Type B pancreatic cell (in vitro differentiated cells): ENCODE measurements at regions not wholly inside any gene's neighbourhood (a gene's known extent, or its start where the extent isn't known, plus 50 kb on each side); places are given as distances from the start of the nearest gene placed in this dataset.

Experiments used
- DNase-seq: peaks from one replicate; pipeline ENCODE4 v3.0.0; 2021; ENCODE audit warnings: mixed read lengths; ENCODE audit not compliant: unreplicated experiment; ENCODE audit errors: extremely low spot score
- H3K27ac Mint-ChIP-seq: 2 replicates; pipeline ENCODE4 v1.8.0; 2021; ENCODE audit warnings: mild to moderate bottlenecking, mixed read lengths
- H3K27me3 Mint-ChIP-seq: 2 replicates; pipeline ENCODE4 v1.8.0; 2021; ENCODE audit warnings: mixed read lengths
- H3K36me3 Mint-ChIP-seq: 2 replicates; pipeline ENCODE4 v1.8.0; 2021; ENCODE audit warnings: mixed read lengths
- H3K4me1 Mint-ChIP-seq: one replicate; pipeline ENCODE4 v1.8.0; 2021; ENCODE audit warnings: mixed read lengths; ENCODE audit not compliant: unreplicated experiment
- H3K4me3 Mint-ChIP-seq: 2 replicates; pipeline ENCODE4 v1.8.0; 2021; ENCODE audit warnings: mild to moderate bottlenecking, mixed read lengths
- H3K9me3 Mint-ChIP-seq: 2 replicates; pipeline ENCODE4 v1.8.0; 2021; ENCODE audit warnings: mixed read lengths
- TF ChIP-seq, protein P1 (sequence below): fragments of 200-600 bp; sonication (generic); conservative IDR thresholded peaks from 2 replicates; pipeline ENCODE4 v1.5.0; 2021; ENCODE audit warnings: antibody characterized with exemption, mild to moderate bottlenecking

DNA sequence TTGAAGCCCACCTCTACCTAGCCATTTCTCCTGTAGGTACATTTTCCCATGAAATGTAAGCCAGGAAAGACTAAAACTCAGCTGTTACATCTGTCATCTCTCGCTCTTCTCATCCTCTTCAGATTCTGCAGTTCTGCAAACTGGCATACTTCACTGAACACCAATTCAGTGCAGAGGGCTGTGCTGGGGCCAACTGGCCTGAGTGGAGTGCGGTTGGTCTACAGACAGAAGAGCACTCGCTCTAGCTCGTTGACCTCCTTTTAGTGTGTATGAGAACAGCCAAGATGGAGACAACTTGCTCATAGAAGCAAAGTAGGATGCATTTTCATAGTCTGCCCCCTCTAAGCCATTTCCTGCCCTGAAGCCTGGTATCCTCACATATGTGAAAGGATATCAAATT lies 862.6 kb downstream of the BCL11A start:
- no peaks in the 10 kb centered on the region for H3K36me3 Mint-ChIP-seq
- H3K4me3 Mint-ChIP-seq, result no peak overlapping the region
- no peaks in the 10 kb centered on the region for H3K27me3 Mint-ChIP-seq
- H3K9me3 Mint-ChIP-seq, result no peaks in the 10 kb centered on the region
- no peak for DNase-seq
- TF ChIP-seq, protein P1, sequence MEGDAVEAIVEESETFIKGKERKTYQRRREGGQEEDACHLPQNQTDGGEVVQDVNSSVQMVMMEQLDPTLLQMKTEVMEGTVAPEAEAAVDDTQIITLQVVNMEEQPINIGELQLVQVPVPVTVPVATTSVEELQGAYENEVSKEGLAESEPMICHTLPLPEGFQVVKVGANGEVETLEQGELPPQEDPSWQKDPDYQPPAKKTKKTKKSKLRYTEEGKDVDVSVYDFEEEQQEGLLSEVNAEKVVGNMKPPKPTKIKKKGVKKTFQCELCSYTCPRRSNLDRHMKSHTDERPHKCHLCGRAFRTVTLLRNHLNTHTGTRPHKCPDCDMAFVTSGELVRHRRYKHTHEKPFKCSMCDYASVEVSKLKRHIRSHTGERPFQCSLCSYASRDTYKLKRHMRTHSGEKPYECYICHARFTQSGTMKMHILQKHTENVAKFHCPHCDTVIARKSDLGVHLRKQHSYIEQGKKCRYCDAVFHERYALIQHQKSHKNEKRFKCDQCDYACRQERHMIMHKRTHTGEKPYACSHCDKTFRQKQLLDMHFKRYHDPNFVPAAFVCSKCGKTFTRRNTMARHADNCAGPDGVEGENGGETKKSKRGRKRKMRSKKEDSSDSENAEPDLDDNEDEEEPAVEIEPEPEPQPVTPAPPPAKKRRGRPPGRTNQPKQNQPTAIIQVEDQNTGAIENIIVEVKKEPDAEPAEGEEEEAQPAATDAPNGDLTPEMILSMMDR, result no peak
- H3K27ac Mint-ChIP-seq, result no peak overlapping the region
- no peaks in the 10 kb centered on the region for H3K4me1 Mint-ChIP-seq

GRCh38 chr2:59684771-59685166 lies 868.7 kb downstream of the BCL11A start:
- TF ChIP-seq, protein P1, result no peak
- no peaks in the 10 kb centered on the region for H3K36me3 Mint-ChIP-seq
- DNase-seq, result no peak
- H3K4me3 Mint-ChIP-seq, result no peak overlapping the region
- H3K4me1 Mint-ChIP-seq, result peaks cover 5% of the 10 kb centered on the region
- H3K27me3 Mint-ChIP-seq, result no peaks in the 10 kb centered on the region
- H3K27ac Mint-ChIP-seq, result no peak overlapping the region
- H3K9me3 Mint-ChIP-seq, result peaks cover 7% of the 10 kb centered on the region

DNA sequence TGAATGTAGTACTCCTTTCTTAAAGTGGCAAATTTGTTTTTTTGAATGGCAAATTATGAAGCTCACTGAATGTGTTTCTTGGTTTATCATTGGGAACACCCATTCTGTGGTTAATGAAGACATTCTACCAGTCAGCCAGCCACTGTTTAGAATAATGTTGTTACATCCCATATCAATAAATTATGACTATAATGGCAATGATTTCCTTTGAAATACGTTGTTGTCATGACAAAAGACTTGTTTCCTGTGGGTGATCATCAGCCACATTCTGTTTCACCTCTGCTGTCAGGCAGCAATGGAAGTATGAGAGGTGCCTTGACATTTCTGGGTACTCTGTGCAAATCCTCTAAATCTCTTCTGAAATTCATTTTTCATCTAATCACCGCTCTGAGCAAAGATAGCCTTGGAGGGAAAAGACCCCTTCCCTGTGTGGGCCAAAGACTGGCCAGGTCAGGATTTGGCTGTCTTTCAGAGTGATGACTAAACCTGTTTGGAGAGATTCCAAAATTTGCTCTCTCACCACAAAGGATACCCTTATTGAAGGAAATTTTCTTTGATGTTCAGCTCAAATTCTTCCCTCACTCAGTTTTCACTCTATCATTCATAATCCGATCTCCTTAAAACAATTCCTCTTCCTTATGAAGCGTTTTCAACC lies 869.2 kb downstream of the BCL11A start:
- Mint-ChIP-seq H3K27me3 (no peaks in the 10 kb centered on the region), H3K36me3 (no peaks in the 10 kb centered on the region), H3K4me3 (no peak overlapping the region), H3K27ac (no peak overlapping the region), H3K9me3 (peaks cover 7% of the 10 kb centered on the region), H3K4me1 (peaks cover 5% of the 10 kb centered on the region)
- TF ChIP-seq, protein P1, result no peak
- DNase-seq, result no peak

DNA sequence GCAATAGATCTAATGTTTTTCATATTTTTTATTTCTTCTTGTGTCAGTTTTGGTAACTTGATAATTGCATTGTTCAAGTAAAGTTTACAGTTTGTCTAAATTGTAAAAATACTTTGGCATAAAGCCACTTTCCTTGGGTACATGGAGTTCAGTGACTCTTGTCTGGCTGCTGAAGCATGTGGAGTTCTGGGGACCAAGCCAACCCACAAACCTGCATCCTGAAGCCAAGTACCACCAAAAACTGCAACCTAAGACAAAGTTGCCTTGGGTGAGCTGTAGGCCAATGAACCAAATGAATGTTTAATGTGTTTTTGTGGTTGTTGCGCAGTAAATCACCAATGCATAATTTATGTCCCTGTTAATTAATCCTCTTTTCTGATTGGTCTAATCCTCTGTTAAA lies 872.6 kb downstream of the BCL11A start:
- Mint-ChIP-seq H3K36me3 (no peaks in the 10 kb centered on the region), H3K27ac (no peak overlapping the region), H3K27me3 (no peaks in the 10 kb centered on the region), H3K4me3 (no peak overlapping the region), H3K4me1 (peaks cover 5% of the 10 kb centered on the region), H3K9me3 (peaks cover 7% of the 10 kb centered on the region)
- DNase-seq, result no peak
- TF ChIP-seq, protein P1, result no peak

- H3K27me3 Mint-ChIP-seq, result no peaks in the 10 kb centered on the region
- TF ChIP-seq, protein P1, result no peak
- H3K9me3 Mint-ChIP-seq, result peaks cover 6% of the 10 kb centered on the region
- no peak for DNase-seq
- no peak overlapping the region for H3K27ac Mint-ChIP-seq
- H3K4me3 Mint-ChIP-seq, result no peak overlapping the region
- no peaks in the 10 kb centered on the region for H3K36me3 Mint-ChIP-seq
- no peaks in the 10 kb centered on the region for H3K4me1 Mint-ChIP-seq
Observed at GRCh38 chr2:59677158-59677557, 876.3 kb downstream of the BCL11A start.

DNA sequence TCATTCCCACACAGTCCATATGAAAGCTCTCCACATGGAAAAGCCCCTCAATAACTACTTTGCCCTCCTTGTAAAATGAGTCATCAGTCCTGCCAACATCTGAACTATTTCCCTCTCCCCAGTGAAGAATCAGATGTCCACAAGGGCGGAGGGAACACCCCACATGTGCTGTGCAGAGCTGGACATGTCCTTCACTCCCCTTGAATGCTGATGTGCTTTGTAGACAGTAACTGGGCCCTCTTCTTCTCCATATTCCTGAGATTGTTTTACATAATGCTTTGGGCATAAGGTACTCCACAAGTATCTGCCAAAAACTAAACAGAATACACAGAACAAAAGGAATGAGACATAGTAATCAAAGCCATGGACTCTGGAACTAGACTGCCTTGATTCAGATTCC lies 879.4 kb downstream of the BCL11A start:
- H3K27ac Mint-ChIP-seq, result no peak overlapping the region

More for the DNA sequence above, 879.4 kb downstream of the BCL11A start:
- Mint-ChIP-seq H3K27me3 (no peaks in the 10 kb centered on the region), H3K36me3 (no peaks in the 10 kb centered on the region), H3K9me3 (no peaks in the 10 kb centered on the region), H3K4me3 (no peak overlapping the region), H3K4me1 (no peaks in the 10 kb centered on the region)
- no peak for DNase-seq
- TF ChIP-seq, protein P1, result no peak
